Endothelial cell of umbilical vein (primary cell): ENCODE measurements at regions not wholly inside any gene's neighbourhood (a gene's known extent, or its start where the extent isn't known, plus 50 kb on each side); places are given as distances from the start of the nearest gene placed in this dataset.

ENCODE experiments used
- BruUV-seq: library from RNA; stranded (reverse); fragments of 400-500 nt; replicated peaks from 2 replicates; lab custom pipeline; 2021; lab: Mats Ljungman, UMichigan
- CTCF ChIA-PET: fragments of 300-600, 350-600 bp; sonication (Branson Sonifier 250); formaldehyde crosslinking; loops from one replicate; lab custom pipeline; 2021; ENCODE audit warnings: antibody characterized with exemption, inconsistent platforms; lab: Charles Lee
- POLR2A ChIA-PET: fragments of 300-600, 350-600 bp; sonication (Branson Sonifier 250); formaldehyde crosslinking; loops from one replicate; lab custom pipeline; 2021; ENCODE audit warnings: antibody characterized with exemption, inconsistent platforms; lab: Charles Lee
- DNase-seq: peaks from one replicate; pipeline ENCODE4 v3.0.0-alpha.2; 2011; ENCODE audit warnings: low read depth, low spot score
- FAIRE-seq: peaks from 2 replicates; lab custom pipeline; 2011; peaks lifted over from hg19 to GRCh38; lab: Jason Lieb, UNC
- H2AFZ ChIP-seq: 2 replicates; pipeline ENCODE4 v1.6.0; 2012; ENCODE audit warnings: low read depth, low read length, control low read depth, inconsistent platforms
- H3K27ac ChIP-seq: 2 replicates; pipeline ENCODE4 v1.5.1; 2011; ENCODE audit warnings: low read depth, mild to moderate bottlenecking, control low read depth, low read length, moderate library complexity; ENCODE audit not compliant: insufficient read depth
- H3K27me3 ChIP-seq, 2 experiments: 2 replicates each; pipeline versions ENCODE4 v1.6.0 to v1.6.1; 2011; ENCODE audit warnings: low read length in 2 of 2, mixed read lengths in 1 of 2; ENCODE audit not compliant: control insufficient read depth in 2 of 2, insufficient read depth in 2 of 2
- H3K36me3 ChIP-seq, 2 experiments: 2 replicates in 1 of 2; 3 replicates in 1 of 2; pipeline ENCODE4 v1.5.1; 2011; ENCODE audit warnings: low read length in 2 of 2, mild to moderate bottlenecking in 1 of 2, moderate library complexity in 1 of 2; ENCODE audit not compliant: control insufficient read depth in 2 of 2, insufficient read depth in 2 of 2; ENCODE audit errors: extremely low read depth in 1 of 2
- H3K4me1 ChIP-seq: 3 replicates; pipeline ENCODE4 v1.5.1; 2011; ENCODE audit warnings: mild to moderate bottlenecking, low read length; ENCODE audit not compliant: control insufficient read depth, insufficient read depth; ENCODE audit errors: extremely low read depth
- H3K4me2 ChIP-seq: 2 replicates; pipeline ENCODE4 v1.6.1; 2011; ENCODE audit warnings: low read length, control low read depth, mixed read lengths; ENCODE audit not compliant: insufficient read depth
- H3K4me3 ChIP-seq, 3 experiments: fragments of 200-600 bp in 1 of 3; sonication (generic), shearing (Covaris generic) in 1 of 3; replicated peaks in 1 of 3; 2 replicates each; pipeline ENCODE4 v1.5.1; 2011 to 2016; ENCODE audit warnings: control low read depth in 3 of 3, low read length in 3 of 3, mild to moderate bottlenecking in 2 of 3, inconsistent platforms in 1 of 3, low read depth in 1 of 3, moderate library complexity in 1 of 3; ENCODE audit not compliant: insufficient read depth in 1 of 3
- H3K79me2 ChIP-seq: 2 replicates; pipeline ENCODE4 v1.6.0; 2012; ENCODE audit warnings: low read length, inconsistent platforms; ENCODE audit not compliant: control insufficient read depth, insufficient read depth
- H3K9ac ChIP-seq: replicated peaks from 2 replicates; pipeline ENCODE3; 2011; ENCODE audit warnings: low read length, control low read depth; ENCODE audit not compliant: insufficient read depth; ENCODE audit errors: extremely low read depth
- H3K9me1 ChIP-seq: replicated peaks from 3 replicates; pipeline ENCODE4 v1.6.0; 2011; ENCODE audit warnings: mild to moderate bottlenecking, low read length; ENCODE audit not compliant: control insufficient read depth, insufficient read depth; ENCODE audit errors: extremely low read depth
- H3K9me3 ChIP-seq: replicated peaks from 2 replicates; pipeline ENCODE4 v1.5.1; 2012; ENCODE audit warnings: low read length, inconsistent platforms; ENCODE audit not compliant: control insufficient read depth, insufficient read depth
- H4K20me1 ChIP-seq: replicated peaks from 2 replicates; pipeline ENCODE3; 2011; ENCODE audit warnings: mild to moderate bottlenecking, low read length; ENCODE audit not compliant: control insufficient read depth, insufficient read depth; ENCODE audit errors: extremely low read depth
- CTCF ChIP-seq, 2 donors: IDR thresholded peaks; 1 replicate in 1 of 2; 2 replicates in 1 of 2; pipeline ENCODE4 v1.5.1; 2011; ENCODE audit warnings: low read length in 2 of 2, mild to moderate bottlenecking in 2 of 2, moderate library complexity in 2 of 2, control low read depth in 1 of 2, inconsistent platforms in 1 of 2, low read depth in 1 of 2; ENCODE audit not compliant: insufficient read depth in 1 of 2; ENCODE audit errors: extremely low read depth in 1 of 2
- EZH2 ChIP-seq: IDR thresholded peaks from 2 replicates; pipeline ENCODE4 v1.6.1; 2012; ENCODE audit warnings: borderline replicate concordance, low read depth, mild to moderate bottlenecking, moderate library complexity, low read length, inconsistent platforms; ENCODE audit not compliant: severe bottlenecking
- GATA2 ChIP-seq: IDR thresholded peaks from 2 replicates; pipeline ENCODE4 v1.7.0; 2011; ENCODE audit warnings: low read depth, mild to moderate bottlenecking, moderate library complexity, mixed read lengths, low read length; ENCODE audit not compliant: insufficient read length, insufficient read depth
- JUN ChIP-seq: IDR thresholded peaks from 2 replicates; pipeline ENCODE4 v1.6.1; 2011; ENCODE audit warnings: borderline replicate concordance, low read depth; ENCODE audit not compliant: insufficient read length, insufficient read depth
- MAX ChIP-seq: IDR thresholded peaks from 2 replicates; pipeline ENCODE4 v1.6.1; 2011; ENCODE audit not compliant: insufficient read depth, insufficient read length
- MYC ChIP-seq: IDR thresholded peaks from one replicate; pipeline ENCODE4 v1.6.1; 2011; ENCODE audit warnings: mild to moderate bottlenecking, low read depth, low read length
- POLR2A ChIP-seq: IDR thresholded peaks from 2 replicates; pipeline ENCODE4 v1.6.1; 2012; ENCODE audit warnings: low read depth, mild to moderate bottlenecking, control low read depth, low read length
- POLR2AphosphoS5 ChIP-seq: IDR thresholded peaks from 2 replicates; pipeline ENCODE4 v1.6.1; 2012; ENCODE audit warnings: low read depth, mild to moderate bottlenecking, control low read depth, low read length, moderate library complexity; ENCODE audit not compliant: insufficient read depth
- dilution Hi-C: fragments of 300-500 bp; cut with MboI; formaldehyde crosslinking; loops from one replicate; pipeline ENCODE4 v1.15.0; 2019; ENCODE audit warnings: low sequenced_read_pairs; ENCODE audit not compliant: extremely low pct_ligation_motif_present
- intact Hi-C: fragments of 100-400 bp; cut with micrococcal nuclease; formaldehyde crosslinking; loops from one replicate; pipeline ENCODE4 v1.10.0; 2022

DNA sequence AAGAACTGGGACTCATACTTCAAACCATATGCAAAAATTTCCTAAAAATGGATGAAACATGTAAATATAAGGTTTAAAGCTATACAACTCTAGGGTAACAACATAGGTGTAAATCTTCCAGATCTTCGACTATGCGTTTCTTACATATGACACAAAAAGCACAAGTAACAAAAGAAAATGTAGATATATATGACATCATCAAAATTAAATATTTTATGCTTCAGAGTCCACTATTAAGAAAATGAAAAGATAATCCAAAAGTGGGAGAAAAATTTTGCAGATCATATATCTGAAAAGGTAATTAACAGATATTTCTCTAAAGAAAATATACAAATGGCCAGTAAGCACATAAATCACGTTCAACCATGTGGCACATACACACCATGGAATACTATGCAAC, 164.2 kb upstream of the ACTRT1 start:
- H3K27me3 ChIP-seq = no peaks in the 10 kb centered on the region
- no peak overlapping the region for H3K9ac ChIP-seq
- H3K4me3 ChIP-seq = no peak overlapping the region
- dilution Hi-C loops (no loop called here), intact Hi-C loops (no loop called here)
- no peak overlapping the region for H3K27ac ChIP-seq
- H3K36me3 ChIP-seq = no peaks in the 10 kb centered on the region
- ChIA-PET CTCF (no interaction called here), POLR2A (no interaction called here)
- no peaks in the 10 kb centered on the region for H4K20me1 ChIP-seq
- no peaks in the 10 kb centered on the region for H3K9me3 ChIP-seq
- H3K9me1 ChIP-seq = no peaks in the 10 kb centered on the region
- DNase-seq (no peak), FAIRE-seq (no peak)
- no peak overlapping the region for H3K4me2 ChIP-seq
- no peak overlapping the region for H2AFZ ChIP-seq
- no TSS peak for BruUV-seq
- H3K79me2 ChIP-seq = no peaks in the 10 kb centered on the region
- peaks cover 4% of the 10 kb centered on the region for H3K4me1 ChIP-seq
- TF ChIP-seq POLR2AphosphoS5 = no peak
- TF ChIP-seq CTCF (IDR thresholded peaks at IDR 0.05; ENCODE audit: extremely low read depth in 1 of 2, insufficient read depth in 1 of 2, low read depth in 1 of 2, low read length in 2 of 2) = no peak

DNA sequence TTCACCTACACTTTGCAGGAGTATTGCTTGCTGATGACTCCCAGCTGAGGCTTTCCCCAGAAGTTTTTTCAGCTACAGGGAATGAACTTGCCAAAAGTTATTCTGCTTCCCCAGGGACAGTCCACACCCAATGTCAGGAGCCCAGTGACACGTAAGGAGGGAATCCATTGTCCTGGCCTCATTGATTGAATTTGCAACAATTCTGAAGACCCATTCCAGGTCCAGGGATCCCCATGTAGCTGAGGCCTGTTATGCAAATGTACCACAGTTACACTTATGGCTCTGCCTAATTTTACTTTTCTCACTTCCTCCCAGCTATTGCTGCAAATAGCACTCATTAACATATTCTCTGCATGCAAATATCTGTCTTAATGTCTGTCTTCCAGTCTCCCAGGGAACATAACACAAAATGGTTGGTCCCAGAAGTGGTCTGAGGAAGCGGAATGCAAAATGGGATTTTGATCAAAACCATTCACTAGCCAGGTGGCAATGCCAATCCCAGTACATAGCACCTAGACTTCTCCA, 113.7 kb upstream of the ACTRT1 start:
- dilution Hi-C loops (no loop called here), intact Hi-C loops (no loop called here)
- Histone ChIP-seq H3K4me3 (no peak overlapping the region), H3K9ac (no peak overlapping the region), H3K27ac (no peak overlapping the region), H3K79me2 (no peaks in the 10 kb centered on the region), H3K27me3 (no peaks in the 10 kb centered on the region), H3K9me3 (no peaks in the 10 kb centered on the region), H2AFZ (no peak overlapping the region), H4K20me1 (no peaks in the 10 kb centered on the region), H3K4me1 (no peaks in the 10 kb centered on the region), H3K9me1 (no peaks in the 10 kb centered on the region), H3K4me2 (no peak overlapping the region), H3K36me3 (no peaks in the 10 kb centered on the region)
- TF ChIP-seq GATA2 (no peak), CTCF (IDR thresholded peaks at IDR 0.05; ENCODE audit: extremely low read depth in 1 of 2, insufficient read depth in 1 of 2, low read depth in 1 of 2, low read length in 2 of 2) (no peak), POLR2A (no peak), JUN (no peak), MYC (no peak), MAX (no peak), EZH2 (no peak), POLR2AphosphoS5 (no peak)
- FAIRE-seq (no peak), DNase-seq (no peak)
- no TSS peak for BruUV-seq
- POLR2A ChIA-PET = no interaction called here
- CTCF ChIA-PET = no interaction called here
